8988T (cell line): ENCODE measurements at regions not wholly inside any gene's neighbourhood (a gene's known extent, or its start where the extent isn't known, plus 50 kb on each side); places are given as distances from the start of the nearest gene placed in this dataset.

Experiments
- DNase-seq: peaks from one replicate; pipeline ENCODE4 v3.0.0; 2011

GRCh38 chr4:3703677-3704521, 62.3 kb upstream of the ADRA2C start:
- DNase-seq: no peak

- no peak for DNase-seq
Observed at GRCh38 chr4:3703343-3703676, 62.9 kb upstream of the ADRA2C start.

GRCh38 chr4:3702561-3703221, 63.5 kb upstream of the ADRA2C start:
- DNase-seq: no peak

- DNase-seq: no peak
Observed at GRCh38 chr4:3701736-3702560, 64.2 kb upstream of the ADRA2C start.

GRCh38 chr4:3701271-3701734, 64.9 kb upstream of the ADRA2C start:
- no peak for DNase-seq

- no peak for DNase-seq
Observed at GRCh38 chr4:3700736-3701135, 65.4 kb upstream of the ADRA2C start.

- no peak for DNase-seq
Observed at GRCh38 chr4:3700223-3700622, 66.0 kb upstream of the ADRA2C start.

- DNase-seq: no peak
Observed at GRCh38 chr4:3699678-3700077, 66.5 kb upstream of the ADRA2C start.

GRCh38 chr4:3699261-3699660, 66.9 kb upstream of the ADRA2C start:
- no peak for DNase-seq

GRCh38 chr4:3697033-3697432, 69.2 kb upstream of the ADRA2C start:
- DNase-seq: no peak

- no peak for DNase-seq
Observed at GRCh38 chr4:3690551-3691152, 75.5 kb upstream of the ADRA2C start.

GRCh38 chr4:3689576-3690550, 76.3 kb upstream of the ADRA2C start:
- DNase-seq: no peak

GRCh38 chr4:3689006-3689405, 77.2 kb upstream of the ADRA2C start:
- no peak for DNase-seq

GRCh38 chr4:3688018-3688998, 77.9 kb upstream of the ADRA2C start:
- no peak for DNase-seq

GRCh38 chr4:3687538-3687937, 78.6 kb upstream of the ADRA2C start:
- DNase-seq: no peak

- DNase-seq: no peak
Observed at GRCh38 chr4:3686753-3687152, 79.4 kb upstream of the ADRA2C start.

GRCh38 chr4:3685081-3685645, 81.0 kb upstream of the ADRA2C start:
- no peak for DNase-seq

GRCh38 chr4:3684546-3684945, 81.6 kb upstream of the ADRA2C start:
- DNase-seq: no peak

- DNase-seq: no peak
Observed at GRCh38 chr4:3683744-3684421, 82.3 kb upstream of the ADRA2C start.
